Right atrium auricular region (tissue), 2 donors: ENCODE measurements at regions not wholly inside any gene's neighbourhood (a gene's known extent, or its start where the extent isn't known, plus 50 kb on each side); places are given as distances from the start of the nearest gene placed in this dataset.
"Not testable (repeated sequence)": the region's sequence is repeated elsewhere in the genome, so short reads cannot be mapped to it uniquely, and the experiment has no call there.

Experiments used
- DNase-seq: peaks from one replicate; pipeline ENCODE4 v3.0.0-alpha.2; 2019; ENCODE audit warnings: low spot score
- H3K27ac ChIP-seq, 2 donors: fragments of 200-600 bp; sonication (generic); 1 replicate in 1 of 2; 2 replicates in 1 of 2; pipeline ENCODE4 v1.5.1; 2016 to 2019
- H3K27me3 ChIP-seq, 2 donors: fragments of 200-600 bp; sonication (generic); one replicate each; pipeline versions ENCODE4 v1.5.1 to v1.6.0; 2017 to 2019
- H3K36me3 ChIP-seq: fragments of 200-600 bp; sonication (generic); one replicate; pipeline ENCODE4 v1.5.1; 2016
- H3K4me1 ChIP-seq, 2 donors: fragments of 200-600 bp; sonication (generic); one replicate each; pipeline versions ENCODE4 v1.5.1 to v1.6.0; 2017 to 2019
- H3K4me3 ChIP-seq, 2 donors: fragments of 200-600 bp; sonication (generic); 1 replicate in 1 of 2; 2 replicates in 1 of 2; pipeline ENCODE4 v1.5.1; 2017 to 2019; ENCODE audit warnings: mild to moderate bottlenecking in 1 of 2, moderate library complexity in 1 of 2
- H3K9me3 ChIP-seq, 2 donors: fragments of 200-600 bp; sonication (generic); one replicate each; pipeline ENCODE4 v1.5.1; 2019
- TF ChIP-seq, protein P1 (sequence below), 2 donors: fragments of 200-600 bp; sonication (generic); IDR thresholded peaks; one replicate each; pipeline ENCODE4 v1.5.1; 2019; ENCODE audit warnings: antibody characterized with exemption in 2 of 2

DNA sequence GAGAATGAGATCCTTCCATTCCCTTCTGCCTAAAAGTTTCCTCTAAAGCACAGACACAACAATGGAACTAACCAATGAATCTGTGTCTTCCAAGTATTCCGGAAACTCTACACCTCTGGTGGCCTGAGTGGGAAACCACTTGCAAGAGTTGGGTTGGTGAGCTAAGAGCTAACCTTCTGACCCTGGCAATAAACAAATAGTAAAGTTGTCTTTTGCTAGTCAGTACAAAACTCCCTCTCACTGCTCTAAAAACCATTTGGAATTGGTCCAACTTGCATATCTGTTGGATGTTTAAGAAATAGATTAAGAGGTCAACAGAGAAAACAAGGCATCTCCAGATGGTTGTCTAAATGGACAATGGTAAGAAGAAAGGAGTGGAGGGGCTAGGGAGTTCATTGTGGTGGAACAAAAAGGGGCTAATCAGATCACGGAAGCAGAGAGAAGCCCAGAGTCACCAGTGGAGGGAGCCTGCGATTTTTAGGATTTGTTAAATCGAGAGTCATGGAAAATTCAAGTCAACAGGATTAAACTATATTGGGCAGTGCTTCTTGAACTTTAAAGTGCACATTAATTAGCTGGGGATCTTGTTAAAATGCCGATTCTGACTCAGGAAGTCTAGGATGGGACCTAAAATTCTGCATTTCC is 192.3 kb downstream of the EVX1 start:
- TF ChIP-seq, protein P1, sequence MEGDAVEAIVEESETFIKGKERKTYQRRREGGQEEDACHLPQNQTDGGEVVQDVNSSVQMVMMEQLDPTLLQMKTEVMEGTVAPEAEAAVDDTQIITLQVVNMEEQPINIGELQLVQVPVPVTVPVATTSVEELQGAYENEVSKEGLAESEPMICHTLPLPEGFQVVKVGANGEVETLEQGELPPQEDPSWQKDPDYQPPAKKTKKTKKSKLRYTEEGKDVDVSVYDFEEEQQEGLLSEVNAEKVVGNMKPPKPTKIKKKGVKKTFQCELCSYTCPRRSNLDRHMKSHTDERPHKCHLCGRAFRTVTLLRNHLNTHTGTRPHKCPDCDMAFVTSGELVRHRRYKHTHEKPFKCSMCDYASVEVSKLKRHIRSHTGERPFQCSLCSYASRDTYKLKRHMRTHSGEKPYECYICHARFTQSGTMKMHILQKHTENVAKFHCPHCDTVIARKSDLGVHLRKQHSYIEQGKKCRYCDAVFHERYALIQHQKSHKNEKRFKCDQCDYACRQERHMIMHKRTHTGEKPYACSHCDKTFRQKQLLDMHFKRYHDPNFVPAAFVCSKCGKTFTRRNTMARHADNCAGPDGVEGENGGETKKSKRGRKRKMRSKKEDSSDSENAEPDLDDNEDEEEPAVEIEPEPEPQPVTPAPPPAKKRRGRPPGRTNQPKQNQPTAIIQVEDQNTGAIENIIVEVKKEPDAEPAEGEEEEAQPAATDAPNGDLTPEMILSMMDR (IDR thresholded peaks at IDR 0.05): peak in 1 of 2 donors; percentile 23
- no peak overlapping the region for H3K27ac ChIP-seq
- no peaks in the 10 kb centered on the region for H3K36me3 ChIP-seq
- no peaks in the 10 kb centered on the region for H3K4me1 ChIP-seq
- no peak overlapping the region for H3K4me3 ChIP-seq
- H3K9me3 ChIP-seq: no peaks in the 10 kb centered on the region
- DNase-seq: no peak
- no peaks in the 10 kb centered on the region for H3K27me3 ChIP-seq

GRCh38 chr7:27435461-27435860 is 192.9 kb downstream of the EVX1 start:
- Histone ChIP-seq H3K4me3 (no peak overlapping the region), H3K4me1 (no peaks in the 10 kb centered on the region), H3K27ac (no peak overlapping the region), H3K9me3 (no peaks in the 10 kb centered on the region), H3K27me3 (no peaks in the 10 kb centered on the region), H3K36me3 (no peaks in the 10 kb centered on the region)
- no peak for DNase-seq
- TF ChIP-seq, protein P1 (IDR thresholded peaks at IDR 0.05): no peak

- Histone ChIP-seq H3K36me3 (no peaks in the 10 kb centered on the region), H3K4me1 (no peaks in the 10 kb centered on the region), H3K27me3 (no peaks in the 10 kb centered on the region), H3K4me3 (no peak overlapping the region), H3K27ac (no peak overlapping the region), H3K9me3 (no peaks in the 10 kb centered on the region)
- DNase-seq: no peak
- TF ChIP-seq, protein P1 (IDR thresholded peaks at IDR 0.05): no peak
These were observed 196.4 kb downstream of the EVX1 start for GRCh38 chr7:27438881-27439589.

GRCh38 chr7:27442455-27442854 is 199.9 kb downstream of the EVX1 start:
- H3K36me3 ChIP-seq: no peaks in the 10 kb centered on the region
- H3K27me3 ChIP-seq: no peaks in the 10 kb centered on the region
- no peaks in the 10 kb centered on the region for H3K9me3 ChIP-seq
- H3K4me3 ChIP-seq: no peak overlapping the region
- no peak overlapping the region for H3K27ac ChIP-seq
- TF ChIP-seq, protein P1 (IDR thresholded peaks at IDR 0.05): no peak
- DNase-seq: no peak
- no peaks in the 10 kb centered on the region for H3K4me1 ChIP-seq

DNA sequence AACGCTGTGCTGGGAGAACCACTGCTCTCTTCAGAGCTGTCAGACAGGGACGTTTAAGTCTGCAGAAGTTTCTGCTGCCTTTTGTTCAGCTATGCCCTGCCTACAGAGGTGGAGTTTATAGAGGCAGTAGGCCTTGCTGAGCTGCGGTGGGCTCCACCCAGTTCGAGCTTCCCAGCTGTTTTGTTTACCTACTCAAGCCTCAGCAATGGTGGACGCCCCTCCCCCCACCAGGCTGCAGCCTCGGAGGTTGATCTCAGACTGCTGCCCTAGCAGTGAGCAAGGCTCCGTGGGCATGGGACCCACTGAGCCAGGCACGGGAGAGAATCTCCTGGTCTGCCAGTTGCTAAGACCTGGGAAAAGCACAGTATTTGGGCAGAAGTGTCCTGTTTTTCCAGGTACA is 206.4 kb downstream of the EVX1 start:
- not testable (repeated sequence) for H3K27me3 ChIP-seq, DNase-seq, H3K9me3 ChIP-seq

GRCh38 chr7:27453702-27454405 is 208.8 kb downstream of the HIBADH start:
- H3K36me3 ChIP-seq: no peaks in the 10 kb centered on the region
- no peak overlapping the region for H3K4me3 ChIP-seq
- TF ChIP-seq, protein P1 (IDR thresholded peaks at IDR 0.05): no peak
- H3K4me1 ChIP-seq: no peaks in the 10 kb centered on the region
- DNase-seq: no peak
- H3K27me3 ChIP-seq: no peaks in the 10 kb centered on the region
- H3K9me3 ChIP-seq: no peaks in the 10 kb centered on the region
- no peak overlapping the region for H3K27ac ChIP-seq

More for the DNA sequence above, 206.4 kb downstream of the EVX1 start:
- H3K27ac ChIP-seq, H3K36me3 ChIP-seq, H3K4me1 ChIP-seq, H3K4me3 ChIP-seq: not testable (repeated sequence)

DNA sequence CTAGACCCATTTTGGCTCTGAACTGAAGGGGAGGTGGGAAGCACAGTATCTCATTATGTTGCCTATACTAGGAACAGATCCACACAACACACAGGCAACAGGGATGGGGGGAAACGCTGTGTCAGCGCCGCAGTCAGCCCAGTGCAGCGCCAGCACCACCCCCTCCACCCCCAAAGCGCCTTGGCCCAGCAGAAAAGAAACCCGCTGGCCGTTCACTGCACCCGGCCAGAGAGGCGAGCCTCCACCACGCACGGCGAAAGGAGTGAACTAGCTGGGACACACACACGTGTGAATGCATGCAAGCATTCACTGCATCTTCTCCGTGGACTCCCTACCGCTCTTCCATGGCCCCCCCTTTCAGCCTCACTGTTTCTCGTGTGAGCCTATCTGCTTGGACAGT is 205.6 kb downstream of the HIBADH start:
- H3K36me3 ChIP-seq, H3K27me3 ChIP-seq, H3K4me1 ChIP-seq, H3K9me3 ChIP-seq, DNase-seq, H3K27ac ChIP-seq: not testable (repeated sequence)
- H3K4me3 ChIP-seq: peak overlapping the region in 1 of 2 donors; percentile 21

- peak overlapping the region in 1 of 2 donors; percentile 21 for H3K4me3 ChIP-seq
- not testable (repeated sequence) for DNase-seq, H3K36me3 ChIP-seq, H3K27me3 ChIP-seq, H3K27ac ChIP-seq, H3K9me3 ChIP-seq, H3K4me1 ChIP-seq
These were observed 204.8 kb downstream of the HIBADH start for GRCh38 chr7:27457603-27458565.
